MG63 (cell line): ENCODE measurements at regions not wholly inside any gene's neighbourhood (a gene's known extent, or its start where the extent isn't known, plus 50 kb on each side); places are given as distances from the start of the nearest gene placed in this dataset.

Source experiments
- DNase-seq: peaks from one replicate; pipeline ENCODE4 v3.0.0-alpha.2; 2020
- H3K27me3 ChIP-seq: fragments of 250-450 bp; sonication (Bioruptor Pico); 2 replicates; pipeline ENCODE4 v1.5.1; 2020; ENCODE audit warnings: mild to moderate bottlenecking, moderate library complexity
- H3K36me3 ChIP-seq: fragments of 250-450 bp; sonication (Bioruptor Pico); 2 replicates; pipeline ENCODE4 v1.5.1; 2020; ENCODE audit warnings: mild to moderate bottlenecking, moderate library complexity
- H3K4me3 ChIP-seq: fragments of 250-450 bp; sonication (Bioruptor Pico); 2 replicates; pipeline ENCODE4 v1.5.1; 2020; ENCODE audit warnings: mild to moderate bottlenecking, moderate library complexity
- H3K9me3 ChIP-seq: fragments of 250-450 bp; sonication (Bioruptor Pico); 2 replicates; pipeline ENCODE4 v1.5.1; 2020; ENCODE audit warnings: mild to moderate bottlenecking, moderate library complexity

DNA sequence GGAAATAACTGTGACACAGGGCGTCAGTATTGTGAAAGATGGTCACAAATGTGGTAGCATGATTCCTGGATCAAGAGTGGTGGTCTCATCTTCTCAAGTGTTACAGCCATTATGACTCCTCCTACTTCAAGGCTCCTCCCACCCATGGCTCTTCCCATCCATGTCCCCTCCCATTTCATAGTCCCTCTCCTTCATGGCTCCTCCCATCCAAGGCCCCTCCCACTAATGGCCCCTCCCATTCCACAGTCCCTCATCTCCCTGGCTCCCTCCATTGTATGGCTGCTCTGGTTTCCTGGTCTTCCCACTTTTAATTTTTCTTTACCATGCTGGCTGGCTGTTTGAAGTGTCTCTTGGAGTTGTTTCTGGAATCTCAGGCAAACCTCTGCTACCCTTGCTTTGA lies 1375.2 kb upstream of the TMEM132C start:
- H3K27me3 ChIP-seq = no peaks in the 10 kb centered on the region
- H3K4me3 ChIP-seq = no peak overlapping the region
- no peak for DNase-seq
- H3K9me3 ChIP-seq = no peaks in the 10 kb centered on the region
- no peaks in the 10 kb centered on the region for H3K36me3 ChIP-seq

DNA sequence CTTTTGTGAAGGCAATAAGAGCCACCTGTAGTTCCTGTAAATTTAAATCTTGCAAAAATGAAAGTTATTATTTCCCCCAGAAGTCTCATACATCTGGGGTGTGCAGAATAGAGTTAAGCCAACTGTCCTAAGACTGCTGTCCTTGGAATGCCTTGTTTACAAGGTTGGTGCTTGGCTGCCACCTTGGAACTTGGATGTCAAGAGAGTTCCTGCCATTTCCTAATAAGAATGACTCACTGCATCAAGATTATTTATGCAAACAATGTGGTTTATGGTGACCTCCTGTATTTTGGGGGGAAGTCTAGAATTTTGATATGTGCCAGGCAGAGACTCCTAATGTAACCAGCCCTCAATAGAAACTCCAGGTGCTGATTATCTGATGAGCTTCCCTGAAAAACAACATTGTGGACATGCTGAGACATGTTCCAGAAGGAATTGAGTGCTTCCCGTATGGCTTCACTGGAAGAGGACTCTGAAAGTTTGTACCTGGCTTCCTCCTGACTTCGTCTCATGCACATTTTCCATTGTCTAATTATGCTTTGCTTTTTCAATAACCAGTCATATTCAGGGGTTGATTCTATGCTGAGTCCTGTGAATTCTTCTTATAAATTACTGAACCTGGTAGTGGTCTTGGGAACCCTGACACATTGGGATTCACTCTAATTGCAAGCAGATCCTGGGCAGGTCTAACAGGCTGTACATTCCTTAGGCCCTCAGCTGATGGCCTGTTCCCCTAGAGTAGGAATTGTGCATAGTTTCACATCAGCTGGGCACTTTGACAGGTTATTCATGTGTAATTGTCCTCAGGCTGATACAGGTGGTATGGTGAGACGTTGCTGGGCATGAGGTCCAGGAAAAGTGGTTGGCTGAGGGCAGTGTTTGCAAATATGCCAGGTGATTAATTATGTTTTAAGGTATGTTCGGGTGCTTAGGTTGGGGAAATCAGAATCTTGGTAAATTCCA lies 1370.7 kb upstream of the TMEM132C start:
- no peak overlapping the region for H3K4me3 ChIP-seq
- H3K9me3 ChIP-seq = no peaks in the 10 kb centered on the region
- H3K36me3 ChIP-seq = no peaks in the 10 kb centered on the region
- H3K27me3 ChIP-seq = no peaks in the 10 kb centered on the region
- DNase-seq = no peak

DNA sequence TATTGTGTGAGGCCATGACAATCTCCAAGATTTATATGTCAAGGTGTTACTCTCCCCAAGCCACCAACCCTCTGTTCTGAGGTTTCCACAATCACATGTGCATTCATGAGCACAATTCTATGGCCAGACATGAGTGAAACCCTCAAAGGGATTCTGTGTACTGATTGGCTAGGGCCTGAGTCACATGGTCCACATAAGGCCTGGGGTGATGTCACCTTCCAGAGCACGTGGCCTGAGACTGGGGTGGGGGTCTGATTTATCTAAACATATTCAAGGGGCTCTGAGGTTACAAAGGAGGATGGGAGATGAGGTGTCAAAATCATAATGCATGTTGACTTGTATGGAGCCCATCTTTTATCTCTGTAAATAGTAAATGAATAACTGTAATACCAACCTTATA lies 1369.9 kb upstream of the TMEM132C start:
- no peak for DNase-seq

DNA sequence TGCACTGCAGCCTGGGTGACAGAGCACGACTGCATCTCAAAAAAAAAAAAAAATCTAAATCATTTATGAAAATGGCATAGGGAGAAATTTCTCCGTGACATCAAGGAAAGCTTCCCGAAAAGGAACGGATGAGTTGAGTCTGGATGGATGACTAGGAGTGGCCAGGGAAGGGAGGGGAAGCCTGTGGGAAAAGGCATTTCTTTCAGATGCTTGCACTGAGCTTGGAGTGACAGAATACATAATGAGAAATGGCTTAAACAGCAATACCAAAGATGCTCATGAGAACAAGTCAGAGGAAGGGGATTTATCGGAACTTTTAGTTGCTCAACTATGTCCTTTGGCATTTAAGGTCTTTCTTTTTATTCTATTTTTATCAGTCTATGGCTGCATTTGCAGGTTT lies 1369.2 kb upstream of the TMEM132C start:
- no peak for DNase-seq
- H3K9me3 ChIP-seq = no peaks in the 10 kb centered on the region
- no peaks in the 10 kb centered on the region for H3K27me3 ChIP-seq
- no peaks in the 10 kb centered on the region for H3K36me3 ChIP-seq
- no peak overlapping the region for H3K4me3 ChIP-seq

More for the DNA sequence above, 1369.9 kb upstream of the TMEM132C start:
- Histone ChIP-seq H3K36me3 (no peaks in the 10 kb centered on the region), H3K9me3 (no peaks in the 10 kb centered on the region), H3K4me3 (no peak overlapping the region), H3K27me3 (no peaks in the 10 kb centered on the region)

DNA sequence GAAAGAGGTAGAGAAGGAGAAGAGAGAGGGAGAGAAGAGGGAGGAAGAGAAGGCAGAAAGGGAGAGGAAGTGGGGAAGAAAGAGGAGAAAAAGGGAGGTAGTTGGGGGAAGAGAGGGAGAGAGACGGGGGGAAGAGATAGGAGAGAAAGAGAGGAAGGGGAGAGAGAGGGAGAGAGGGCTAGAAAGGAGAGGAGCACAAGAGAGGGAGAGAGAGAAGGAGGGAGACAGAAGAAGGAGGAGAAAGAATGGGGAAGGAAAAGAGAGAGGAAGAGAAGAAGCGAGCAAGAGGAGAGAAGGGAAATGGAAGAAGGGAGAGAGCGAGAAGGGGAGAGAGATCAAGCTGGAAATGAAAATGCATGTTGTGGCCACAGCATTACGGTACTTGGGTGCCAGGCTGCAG lies 1368.4 kb upstream of the TMEM132C start:
- Histone ChIP-seq H3K27me3 (no peaks in the 10 kb centered on the region), H3K36me3 (no peaks in the 10 kb centered on the region), H3K9me3 (no peaks in the 10 kb centered on the region), H3K4me3 (no peak overlapping the region)
- DNase-seq = no peak

DNA sequence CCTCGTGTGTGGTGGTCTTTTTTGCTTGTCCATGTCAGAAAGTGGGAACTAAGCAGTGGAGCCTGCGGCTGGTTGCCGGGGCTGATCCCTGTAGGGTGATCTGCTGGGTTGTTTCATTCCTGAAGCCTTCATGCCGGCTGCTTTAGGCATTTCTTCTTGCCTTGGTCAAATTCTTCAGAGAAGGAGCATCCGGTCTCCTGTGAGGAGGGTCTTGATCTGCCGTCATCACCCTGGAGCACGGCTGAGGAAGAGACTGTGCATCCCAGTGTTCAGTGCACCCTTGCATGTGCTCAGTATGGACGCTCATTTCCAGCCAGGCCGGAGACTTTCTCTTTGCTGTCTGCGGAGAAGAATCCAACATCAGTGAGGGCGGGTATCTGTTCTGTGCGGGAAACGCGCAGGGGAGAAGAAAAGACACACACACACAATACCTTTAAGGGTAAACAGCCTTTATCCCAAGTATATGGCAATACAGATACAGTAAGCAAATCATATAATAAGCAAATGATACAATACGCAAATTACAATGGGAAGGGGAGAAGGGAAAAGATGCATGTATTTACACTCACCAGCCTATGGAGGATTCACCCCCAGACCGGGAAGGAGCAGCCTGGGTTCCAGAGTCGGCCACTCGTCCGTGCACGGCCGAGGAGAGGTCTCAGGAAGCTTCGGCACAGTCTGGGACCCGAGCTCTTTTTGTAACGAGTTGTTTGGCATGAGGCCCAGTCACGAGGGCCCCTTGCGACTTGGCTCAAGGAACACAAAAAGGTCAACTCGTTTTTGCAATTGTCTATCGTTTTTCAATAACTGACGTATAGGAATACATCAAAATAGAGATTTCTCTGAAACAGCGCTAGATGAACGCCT lies 1366.8 kb upstream of the TMEM132C start:
- Histone ChIP-seq H3K4me3 (no peak overlapping the region), H3K27me3 (no peaks in the 10 kb centered on the region), H3K9me3 (no peaks in the 10 kb centered on the region), H3K36me3 (no peaks in the 10 kb centered on the region)
- no peak for DNase-seq

DNA sequence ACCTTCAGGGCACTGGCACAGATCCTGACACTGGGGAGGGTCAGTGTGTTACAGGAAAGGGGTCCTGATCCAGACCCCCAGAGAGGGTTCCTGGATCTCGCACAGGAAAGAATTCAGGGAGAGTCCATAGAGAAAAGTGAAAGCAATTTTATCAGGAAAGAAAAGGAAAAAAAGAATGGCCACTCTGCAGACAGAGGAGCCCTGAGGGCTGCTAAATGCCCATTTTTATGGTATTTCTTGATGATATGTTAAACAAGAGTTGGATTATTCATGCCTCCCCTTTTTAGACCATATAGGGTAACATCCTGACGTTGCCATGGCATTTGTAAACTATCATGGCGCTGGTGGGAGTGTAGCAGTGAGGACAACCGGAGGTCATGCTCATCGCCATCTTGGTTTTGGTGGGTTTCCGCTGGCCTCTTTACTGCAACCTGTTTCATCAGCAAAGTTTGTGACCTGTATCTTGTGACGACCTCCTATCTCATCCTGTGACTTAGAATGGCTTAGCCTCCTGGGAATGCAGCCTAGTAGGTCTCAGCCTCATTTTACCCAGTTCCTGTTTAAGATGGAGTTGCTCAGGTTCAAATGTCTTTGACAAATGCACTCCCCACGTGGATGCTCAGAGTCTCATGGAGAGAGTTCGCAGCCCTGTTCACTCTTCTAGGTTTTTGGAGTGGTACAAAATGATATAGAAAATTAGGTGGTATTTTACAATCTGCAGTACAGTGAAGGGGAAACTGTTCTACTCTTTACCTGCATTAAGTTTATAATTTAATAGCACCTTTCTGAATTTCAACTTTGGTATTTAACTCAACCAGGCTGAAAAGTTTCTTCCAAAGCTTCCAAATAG lies 1363.7 kb upstream of the TMEM132C start:
- no peak for DNase-seq
- Histone ChIP-seq H3K27me3 (no peaks in the 10 kb centered on the region), H3K4me3 (no peak overlapping the region), H3K36me3 (no peaks in the 10 kb centered on the region), H3K9me3 (no peaks in the 10 kb centered on the region)

DNA sequence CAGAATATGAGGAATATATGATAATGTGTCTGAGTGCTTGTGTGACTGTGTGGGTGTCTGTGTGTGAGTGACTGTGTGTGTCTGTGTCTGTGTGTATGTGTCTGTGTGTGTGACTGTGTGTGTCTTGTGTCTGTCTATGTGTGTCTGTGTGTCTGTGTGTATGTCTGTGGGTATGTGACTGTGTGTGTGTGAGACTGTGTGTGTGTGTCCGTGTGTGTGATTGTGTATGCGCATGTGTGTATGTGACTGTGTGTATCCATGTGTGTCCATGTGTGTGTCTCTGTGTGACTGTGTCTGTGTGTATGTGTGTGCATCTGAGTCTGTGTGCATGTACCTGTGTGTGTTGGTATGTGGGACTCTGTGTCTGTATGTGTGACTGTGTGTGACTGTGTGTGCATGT lies 1361.2 kb upstream of the TMEM132C start:
- no peak overlapping the region for H3K4me3 ChIP-seq
- no peak for DNase-seq
- H3K27me3 ChIP-seq = no peaks in the 10 kb centered on the region
- no peaks in the 10 kb centered on the region for H3K36me3 ChIP-seq
- H3K9me3 ChIP-seq = no peaks in the 10 kb centered on the region

DNA sequence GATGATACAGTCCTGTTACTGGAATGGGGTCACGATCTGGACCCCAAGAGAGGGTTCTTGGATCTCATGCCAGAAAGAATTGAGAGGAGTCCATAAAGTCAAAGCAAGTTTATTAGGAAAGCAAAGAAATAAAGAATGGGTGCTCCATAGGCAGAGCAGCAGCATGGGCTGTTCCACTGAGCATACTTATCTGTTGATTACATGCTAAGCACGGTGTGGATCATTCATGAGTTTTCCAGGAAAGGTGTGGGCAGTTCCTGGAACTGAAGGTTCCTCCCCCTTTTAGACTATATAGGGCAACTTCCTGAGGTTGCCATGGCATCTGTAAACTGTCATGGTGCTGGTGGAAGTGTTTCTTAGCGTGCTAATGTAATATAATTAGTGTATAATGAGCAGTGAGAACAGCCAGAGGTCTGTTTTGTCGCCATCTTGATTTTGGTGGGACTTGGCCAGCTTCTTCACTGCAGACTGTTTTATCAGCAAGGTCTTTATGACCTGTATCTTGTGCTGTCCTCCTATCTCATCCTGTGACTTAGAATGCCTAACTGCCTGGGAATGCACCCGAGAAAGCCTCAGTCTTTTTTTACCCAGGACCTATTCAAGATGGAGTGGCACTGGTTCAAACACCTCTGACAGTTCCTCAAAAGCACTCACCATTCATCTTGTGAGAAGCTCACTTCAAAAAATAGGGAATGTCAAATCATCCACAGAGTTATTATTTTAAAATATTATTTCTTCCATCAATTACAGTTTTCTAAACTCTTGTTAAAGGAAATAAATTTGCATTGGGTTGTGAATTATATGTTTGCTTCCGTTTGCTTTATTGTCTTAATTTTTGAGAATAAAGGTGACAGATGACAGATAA lies 1358.8 kb upstream of the TMEM132C start:
- Histone ChIP-seq H3K36me3 (no peaks in the 10 kb centered on the region), H3K27me3 (no peaks in the 10 kb centered on the region), H3K4me3 (no peak overlapping the region), H3K9me3 (no peaks in the 10 kb centered on the region)
- no peak for DNase-seq

DNA sequence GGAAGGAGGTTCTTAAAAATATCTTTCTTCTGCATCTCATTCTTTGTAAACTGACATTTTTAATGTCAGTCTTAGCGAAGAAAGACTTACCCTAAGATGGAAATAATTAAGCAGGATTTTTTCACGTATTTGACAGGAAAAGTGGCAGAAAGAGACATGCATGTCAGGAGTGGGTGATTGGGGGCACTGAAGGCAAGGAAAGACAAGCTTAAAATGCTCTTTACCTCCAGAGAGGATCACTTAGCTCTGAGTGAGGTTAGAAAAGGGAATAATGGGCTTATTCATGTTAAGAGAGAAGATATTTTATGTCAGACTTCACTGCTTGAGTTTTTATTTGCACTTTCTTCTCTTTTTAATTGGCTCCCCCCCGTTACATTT lies 1358.2 kb upstream of the TMEM132C start:
- no peak overlapping the region for H3K4me3 ChIP-seq
- H3K9me3 ChIP-seq = no peaks in the 10 kb centered on the region
- H3K36me3 ChIP-seq = no peaks in the 10 kb centered on the region
- no peaks in the 10 kb centered on the region for H3K27me3 ChIP-seq
- DNase-seq = no peak

DNA sequence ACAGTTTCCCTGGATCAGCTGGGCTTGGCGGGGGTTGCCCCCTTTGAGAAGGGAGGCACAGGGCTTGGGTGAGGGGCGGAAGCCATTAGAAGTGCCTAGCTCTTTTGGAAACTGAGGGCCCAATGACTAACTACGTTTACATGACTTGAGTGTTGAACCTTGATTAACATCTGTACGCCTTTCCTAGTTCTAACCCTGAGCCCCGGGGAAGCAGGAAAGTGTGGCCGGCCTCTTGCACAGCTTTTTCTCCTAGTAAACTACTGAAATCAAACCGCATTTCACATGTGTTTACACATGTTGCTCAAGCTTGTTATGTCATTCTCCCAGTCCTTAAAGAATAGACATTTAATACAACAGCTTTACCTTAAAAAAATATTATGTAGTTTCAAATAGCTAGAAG lies 1356.4 kb upstream of the TMEM132C start:
- no peaks in the 10 kb centered on the region for H3K27me3 ChIP-seq
- H3K36me3 ChIP-seq = no peaks in the 10 kb centered on the region
- H3K9me3 ChIP-seq = no peaks in the 10 kb centered on the region
- H3K4me3 ChIP-seq = no peak overlapping the region
- no peak for DNase-seq

DNA sequence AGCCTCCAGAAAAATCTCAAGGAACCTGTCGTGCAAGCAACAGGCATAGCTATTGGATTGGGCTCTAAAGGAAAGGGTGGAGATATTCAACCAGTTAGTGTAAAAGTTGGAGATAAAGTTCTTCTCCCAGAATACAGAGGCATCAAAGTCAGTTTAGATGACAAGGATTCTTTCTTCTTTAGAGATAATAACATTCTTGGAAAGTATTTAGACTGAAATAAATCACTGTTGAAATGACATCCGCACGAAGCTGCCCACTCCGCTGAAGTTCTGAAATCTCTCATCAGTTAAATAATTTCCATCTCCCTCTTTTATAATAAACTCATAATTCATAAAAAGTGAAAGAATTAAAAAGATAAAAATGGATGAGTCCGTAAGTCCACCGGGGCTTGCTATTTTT lies 1354.9 kb upstream of the TMEM132C start:
- Histone ChIP-seq H3K9me3 (no peaks in the 10 kb centered on the region), H3K27me3 (no peaks in the 10 kb centered on the region), H3K4me3 (no peak overlapping the region), H3K36me3 (no peaks in the 10 kb centered on the region)
- DNase-seq = no peak

DNA sequence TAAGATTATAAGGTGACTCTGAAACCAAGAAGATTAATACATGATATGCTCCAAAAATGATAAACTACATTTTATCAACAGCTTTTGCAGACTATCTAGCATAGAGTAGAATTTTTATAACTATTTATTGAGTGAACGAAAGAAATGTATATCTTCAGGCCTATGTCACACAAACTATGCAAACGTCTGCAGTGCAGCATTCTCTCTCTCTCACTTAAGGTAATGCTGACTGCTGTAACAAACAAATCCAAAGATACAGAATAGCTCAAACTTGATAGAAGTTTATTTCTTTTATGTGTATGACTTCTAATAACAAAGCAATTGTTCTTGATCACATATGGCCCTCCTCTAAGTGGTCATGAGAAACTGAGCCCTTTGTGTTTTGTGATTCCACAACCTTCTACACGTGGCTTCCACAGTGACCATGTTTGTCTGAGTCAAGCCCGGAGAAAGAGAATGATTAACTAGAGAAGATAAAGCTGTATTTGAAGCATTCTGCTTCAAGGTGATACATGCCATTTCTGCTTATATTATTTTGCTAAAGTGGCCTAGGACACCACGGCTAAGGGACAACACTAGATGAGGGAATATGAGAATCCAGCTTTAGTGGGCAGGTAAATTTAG lies 1352.7 kb upstream of the TMEM132C start:
- Histone ChIP-seq H3K27me3 (no peaks in the 10 kb centered on the region), H3K9me3 (no peaks in the 10 kb centered on the region), H3K4me3 (no peak overlapping the region), H3K36me3 (no peaks in the 10 kb centered on the region)
- no peak for DNase-seq

DNA sequence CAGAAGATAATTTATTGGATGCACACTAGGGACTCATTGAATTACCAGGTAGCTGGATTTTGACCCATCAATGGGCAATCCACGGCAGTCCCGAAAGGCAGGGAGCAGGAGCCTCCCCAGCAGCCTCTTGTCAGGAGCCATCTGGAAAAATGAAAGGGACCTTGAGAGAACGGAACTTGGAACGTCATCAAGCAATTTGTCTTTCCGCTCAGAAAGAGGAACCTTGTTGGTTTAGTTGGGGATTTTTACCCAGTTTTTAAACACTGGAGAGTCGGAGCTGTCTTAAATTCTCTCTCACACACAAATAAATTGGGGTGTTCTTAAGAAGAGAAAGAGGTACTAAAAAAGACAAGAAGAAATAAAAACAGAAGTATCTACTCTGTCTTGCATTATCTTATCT lies 1351.7 kb upstream of the TMEM132C start:
- no peak for DNase-seq
- Histone ChIP-seq H3K36me3 (no peaks in the 10 kb centered on the region), H3K9me3 (no peaks in the 10 kb centered on the region), H3K27me3 (no peaks in the 10 kb centered on the region), H3K4me3 (no peak overlapping the region)

DNA sequence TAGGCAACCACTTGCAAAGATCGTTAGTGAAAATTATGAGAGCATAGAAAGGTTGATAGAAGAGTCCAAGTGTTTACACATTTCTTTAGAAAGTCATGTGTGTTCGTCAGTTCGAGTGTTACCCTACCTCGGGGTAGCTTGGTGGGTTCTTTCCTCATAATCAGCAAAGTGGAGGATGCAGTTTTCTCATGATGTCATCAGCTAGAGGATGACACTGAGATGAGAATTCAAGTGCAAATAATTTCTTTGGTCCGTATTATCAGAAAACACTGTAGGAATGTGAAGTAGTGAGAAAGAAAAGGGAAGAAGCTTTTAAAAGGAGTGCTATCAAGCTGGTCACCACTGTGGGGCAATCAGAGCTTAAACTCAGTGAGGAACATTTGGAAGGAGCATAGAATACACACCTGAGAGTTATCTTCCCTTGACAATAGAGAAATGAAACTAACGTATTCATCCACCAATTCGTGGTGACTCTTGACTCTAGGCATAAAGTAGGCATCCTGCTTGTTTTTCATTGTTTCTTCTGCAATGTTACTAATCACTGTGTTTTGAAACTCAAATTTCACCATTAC lies 1340.9 kb upstream of the TMEM132C start:
- H3K9me3 ChIP-seq = no peaks in the 10 kb centered on the region
- no peak overlapping the region for H3K4me3 ChIP-seq
- no peak for DNase-seq
- H3K36me3 ChIP-seq = no peaks in the 10 kb centered on the region
- no peaks in the 10 kb centered on the region; the same call in 1 of the 2 replicates for H3K27me3 ChIP-seq
